Esophagus squamous epithelium (tissue), 5 donors: ENCODE measurements at regions not wholly inside any gene's neighbourhood (a gene's known extent, or its start where the extent isn't known, plus 50 kb on each side); places are given as distances from the start of the nearest gene placed in this dataset.

Experiments
- DNase-seq: peaks from one replicate; lab custom pipeline; 2025; lab: John Stamatoyannopoulos, UW
- H3K27ac ChIP-seq, 4 donors: fragments of 200-600 bp; sonication (generic); one replicate each; pipeline ENCODE4 v1.5.1; 2016 to 2019; ENCODE audit warnings: mild to moderate bottlenecking in 1 of 4
- H3K27me3 ChIP-seq, 4 donors: fragments of 200-600 bp; sonication (generic); 1 replicate in 3 of 4; 2 replicates in 1 of 4; pipeline versions ENCODE4 v1.5.1 to v1.6.0; 2017 to 2021; ENCODE audit warnings: antibody characterized with exemption in 1 of 4
- H3K36me3 ChIP-seq, 3 donors: fragments of 200-600 bp; sonication (generic); one replicate each; pipeline ENCODE4 v1.5.1; 2016 to 2019
- H3K4me1 ChIP-seq, 3 donors: fragments of 200-600 bp; sonication (generic); one replicate each; pipeline ENCODE4 v1.5.1; 2017 to 2019
- H3K4me3 ChIP-seq, 4 donors: fragments of 200-600 bp; sonication (generic); 1 replicate in 3 of 4; 2 replicates in 1 of 4; pipeline ENCODE4 v1.5.1; 2016 to 2019; ENCODE audit warnings: mild to moderate bottlenecking in 2 of 4, moderate library complexity in 1 of 4
- H3K9me3 ChIP-seq, 3 donors: fragments of 200-600 bp; sonication (generic); one replicate each; pipeline ENCODE4 v1.5.1; 2016 to 2019
- CTCF ChIP-seq, 6 experiments: fragments of 450-650 bp in 4 of 6; fragments of 200-600 bp in 2 of 6; sonication (generic) in 2 of 6; IDR thresholded peaks; one replicate each; pipeline ENCODE4 v1.5.1; 2016 to 2019; ENCODE audit warnings: antibody characterized with exemption in 6 of 6, mild to moderate bottlenecking in 4 of 6, moderate library complexity in 4 of 6
- POLR2A ChIP-seq, 4 donors: fragments of 450-650 bp; IDR thresholded peaks; one replicate each; pipeline ENCODE4 v1.6.1; 2017; ENCODE audit warnings: antibody characterized with exemption in 4 of 4, mild to moderate bottlenecking in 4 of 4, moderate library complexity in 3 of 4
- WGBS, 2 donors: methylation state at CpG; one replicate each; pipeline ENCODE4 v1.1.5; 2018; 5-methylcytosine and 5-hydroxymethylcytosine counted together
- intact Hi-C: fragments of 100-400 bp; cut with DNase I; formaldehyde crosslinking; loops from one replicate; pipeline ENCODE4 v1.15.0; 2022
- donor health status: DM: yes; HTN: yes; CAD: no.

DNA sequence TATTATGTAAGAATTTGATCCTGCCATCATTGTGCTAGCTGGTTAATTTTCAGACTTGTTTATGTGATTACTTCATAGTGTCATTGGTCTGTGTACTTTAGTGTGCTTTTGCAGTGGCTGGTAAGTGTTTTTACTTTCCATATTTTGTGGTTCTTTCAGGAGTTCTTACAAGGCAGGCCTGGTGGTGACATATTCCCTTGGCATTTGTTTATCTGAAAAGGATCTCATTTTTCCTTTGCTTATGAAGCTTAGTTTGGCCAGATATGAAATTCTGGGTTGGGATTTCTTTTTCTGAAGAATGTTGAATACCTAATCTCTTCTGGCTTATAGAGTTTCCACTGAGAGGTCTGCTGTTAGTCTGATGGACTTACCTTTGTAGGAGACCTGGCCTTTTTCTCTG lies 72.8 kb upstream of the MC4R start:
- Histone ChIP-seq H3K27ac (no peak overlapping the region), H3K9me3 (peaks cover 0 to 3% (median 0%) of the 10 kb centered on the region in 3 donors), H3K4me3 (no peak overlapping the region), H3K4me1 (no peaks in the 10 kb centered on the region), H3K36me3 (no peaks in the 10 kb centered on the region), H3K27me3 (no peaks in the 10 kb centered on the region)
- DNase-seq = no peak
- intact Hi-C loops = no loop called here
- TF ChIP-seq POLR2A (IDR thresholded peaks at IDR 0.05) = no peak
- TF ChIP-seq CTCF (IDR thresholded peaks at IDR 0.05) = no peak

DNA sequence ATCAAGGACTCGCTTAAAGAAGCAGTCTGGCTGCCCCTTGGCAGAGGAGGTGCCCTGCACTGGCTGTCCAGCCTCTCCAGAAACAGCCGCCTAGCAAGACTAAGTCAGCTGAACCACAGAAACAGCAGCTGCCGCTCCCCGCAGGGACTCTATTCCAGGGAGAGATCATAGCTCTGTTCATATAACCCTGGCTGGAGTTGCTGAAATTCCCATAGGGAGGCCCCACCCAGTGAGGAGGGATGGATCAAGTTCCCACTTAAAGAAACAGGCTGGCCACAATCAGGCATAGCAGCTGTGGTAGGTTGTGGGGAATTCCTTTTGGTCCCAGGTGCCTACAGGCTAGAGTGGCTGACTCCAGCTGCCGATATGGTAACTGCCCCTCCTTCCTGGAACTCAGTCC lies 74.2 kb upstream of the MC4R start:
- no peaks in the 10 kb centered on the region for H3K36me3 ChIP-seq
- H3K27me3 ChIP-seq = no peaks in the 10 kb centered on the region
- TF ChIP-seq CTCF (IDR thresholded peaks at IDR 0.05) = no peak
- TF ChIP-seq POLR2A (IDR thresholded peaks at IDR 0.05) = no peak
- no peak overlapping the region for H3K4me3 ChIP-seq
- no peak overlapping the region for H3K27ac ChIP-seq
- WGBS, 2 donors = 82% methylated on average over 4 of the region's 5 CpGs; no CpG with 5 or more reads in 1 of the 2 donors
- peaks cover 0 to 3% (median 0%) of the 10 kb centered on the region in 3 donors for H3K9me3 ChIP-seq
- no peak for DNase-seq
- no peaks in the 10 kb centered on the region for H3K4me1 ChIP-seq
- intact Hi-C loops = no loop called here

- Histone ChIP-seq H3K4me3 (no peak overlapping the region), H3K27ac (no peak overlapping the region), H3K27me3 (no peaks in the 10 kb centered on the region), H3K4me1 (no peaks in the 10 kb centered on the region), H3K36me3 (no peaks in the 10 kb centered on the region), H3K9me3 (peaks cover 0 to 3% (median 0%) of the 10 kb centered on the region in 3 donors)
- intact Hi-C loops = no loop called here
- no peak for TF ChIP-seq POLR2A (IDR thresholded peaks at IDR 0.05)
- no peak for TF ChIP-seq CTCF (IDR thresholded peaks at IDR 0.05)
- DNase-seq = no peak
- WGBS, 2 donors = 65 to 71% methylated on average over 3 of the region's 3 CpGs
Measured at GRCh38 chr18:60448487-60449267, 76.1 kb upstream of the MC4R start.

DNA sequence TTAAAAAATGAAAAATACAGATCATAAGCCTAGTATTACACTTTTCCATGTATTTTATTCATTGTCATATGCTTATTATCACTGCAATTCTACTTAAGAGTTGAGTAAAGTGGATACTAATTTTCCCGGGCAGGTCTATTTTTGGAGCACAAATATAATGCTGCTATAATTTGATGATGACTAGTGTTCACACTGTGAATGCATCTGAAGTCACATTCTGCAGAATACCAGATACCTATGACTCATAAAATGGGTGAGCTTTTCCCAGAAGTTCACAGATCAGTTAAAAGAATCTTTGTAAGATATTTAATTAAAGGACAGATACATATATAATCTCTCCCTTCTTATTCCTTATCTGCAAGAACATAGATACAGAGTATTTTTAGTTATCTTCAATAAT lies 79.8 kb upstream of the MC4R start:
- no peak for DNase-seq
- H3K27ac ChIP-seq = no peak overlapping the region
- H3K27me3 ChIP-seq = no peaks in the 10 kb centered on the region
- H3K4me1 ChIP-seq = no peaks in the 10 kb centered on the region
- WGBS, 2 donors = 54 to 69% methylated on average over 1 of the region's 1 CpG
- H3K4me3 ChIP-seq = no peak overlapping the region
- H3K9me3 ChIP-seq = peaks cover 0 to 3% (median 0%) of the 10 kb centered on the region in 3 donors
- TF ChIP-seq CTCF (IDR thresholded peaks at IDR 0.05) (no peak), POLR2A (IDR thresholded peaks at IDR 0.05) (no peak)
- no peaks in the 10 kb centered on the region for H3K36me3 ChIP-seq
- intact Hi-C loops = no loop called here

GRCh38 chr18:60466677-60467076 lies 94.1 kb upstream of the MC4R start:
- no peaks in the 10 kb centered on the region for H3K36me3 ChIP-seq
- intact Hi-C loops = no loop called here
- TF ChIP-seq CTCF (IDR thresholded peaks at IDR 0.05) (no peak), POLR2A (IDR thresholded peaks at IDR 0.05) (no peak)
- no peak for DNase-seq
- peaks cover 0 to 3% (median 0%) of the 10 kb centered on the region in 3 donors for H3K4me1 ChIP-seq
- no peaks in the 10 kb centered on the region for H3K27me3 ChIP-seq
- no peak overlapping the region for H3K27ac ChIP-seq
- no peaks in the 10 kb centered on the region for H3K9me3 ChIP-seq
- H3K4me3 ChIP-seq = no peak overlapping the region
- WGBS, 2 donors = 86% methylated on average over 3 of the region's 3 CpGs
